ENCODE measurements at regions not wholly inside any gene's neighbourhood (a gene's known extent, or its start where the extent isn't known, plus 50 kb on each side); places are given as distances from the start of the nearest gene placed in this dataset.
"Not testable (repeated sequence)": the region's sequence is repeated elsewhere in the genome, so short reads cannot be mapped to it uniquely, and the experiment has no call there.

DNA sequence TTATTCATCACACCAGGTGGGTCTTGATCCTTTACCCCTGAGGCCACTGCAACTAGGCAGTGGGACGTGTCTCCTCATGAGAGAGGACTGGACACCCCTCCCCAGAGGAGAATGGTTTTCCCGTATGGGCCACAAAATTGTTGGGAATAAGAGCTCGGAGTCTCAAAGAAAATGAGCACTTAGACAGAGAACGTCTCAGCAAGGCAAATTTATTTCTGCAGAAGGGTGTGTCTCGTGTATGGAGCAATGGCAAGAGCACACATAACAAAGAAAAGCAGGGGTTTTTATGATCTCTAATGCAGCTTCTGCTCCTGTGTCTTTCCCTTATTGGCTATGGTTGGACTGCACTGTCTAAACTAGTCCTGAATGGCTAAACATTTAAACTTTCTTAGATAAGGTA is 803.5 kb downstream of the PLOD2 start:
- no peak for DNase-seq

DNA sequence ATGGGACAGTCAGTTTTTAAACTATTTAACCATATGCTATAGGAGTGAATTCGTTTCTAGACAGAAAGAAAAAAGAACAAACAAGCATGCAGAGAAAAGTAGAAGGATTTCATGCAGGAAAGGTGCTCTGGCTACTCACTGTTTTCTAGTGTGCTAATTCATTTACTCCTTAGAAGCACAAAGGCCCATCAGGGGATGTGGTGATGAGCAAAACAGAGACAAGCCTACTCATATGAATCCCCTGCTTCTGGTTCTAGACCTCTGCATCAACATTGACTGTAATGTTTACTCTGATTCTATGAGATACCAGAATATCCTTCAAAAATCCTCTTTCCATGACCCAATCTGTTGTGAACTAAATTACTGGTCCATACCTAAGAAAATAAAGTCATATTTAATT is 801.9 kb downstream of the PLOD2 start:
- DNase-seq = no peak

DNA sequence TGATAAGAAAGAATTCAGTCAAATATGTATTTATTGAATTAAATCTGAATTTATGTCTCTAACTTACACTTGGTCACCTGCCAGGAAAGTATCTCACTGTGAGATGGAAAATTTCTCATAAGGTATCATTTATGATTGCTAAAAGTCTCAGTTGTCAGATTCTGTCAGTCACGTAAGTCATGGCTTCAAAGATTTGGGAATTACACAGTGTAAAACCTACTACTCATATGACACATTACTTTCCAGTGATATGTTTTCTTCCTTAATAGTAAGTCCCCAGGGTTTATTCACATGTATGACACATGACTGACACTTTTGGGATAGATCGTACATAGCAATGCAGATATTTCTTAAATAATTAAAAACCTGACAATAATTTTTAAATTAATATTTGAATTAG is 792.2 kb downstream of the PLOD2 start:
- DNase-seq = no peak

DNA sequence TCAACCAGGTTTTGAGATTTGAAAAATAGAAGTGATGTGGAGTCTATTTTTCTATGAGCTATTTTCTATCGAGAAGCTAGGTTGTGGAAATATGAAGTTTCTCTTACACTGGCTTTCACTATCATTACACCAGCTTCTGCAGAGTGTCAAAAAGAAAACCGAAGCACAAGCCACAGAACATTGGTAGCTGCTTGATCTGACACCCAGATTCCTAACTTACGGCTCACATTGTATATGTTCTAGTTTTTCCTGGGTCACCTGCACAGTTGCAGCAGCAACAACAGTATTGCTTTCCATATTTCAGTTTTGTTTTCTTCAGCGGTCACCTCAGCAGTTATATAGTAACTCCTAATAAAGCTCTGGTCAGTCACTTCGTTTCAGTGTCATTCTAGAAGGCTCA is 790.1 kb downstream of the PLOD2 start:
- no peak for DNase-seq

DNA sequence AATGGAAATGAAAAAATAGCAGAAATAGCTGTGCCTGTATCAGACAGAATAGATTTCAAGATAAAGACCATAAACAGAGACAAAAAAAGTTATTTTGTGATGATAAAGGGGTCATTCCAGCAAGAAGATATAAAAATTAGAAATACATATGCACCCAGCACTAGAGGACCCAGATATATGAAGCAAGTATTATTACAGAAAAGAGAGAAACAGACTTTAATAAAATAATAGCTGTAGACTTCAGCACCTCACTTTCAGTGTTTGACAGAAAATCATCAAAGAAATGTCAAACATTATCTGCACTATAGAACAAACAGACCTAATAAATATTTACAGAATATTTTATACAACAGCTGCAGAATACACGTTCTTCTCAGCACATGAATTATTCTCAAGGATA is 783.7 kb downstream of the PLOD2 start:
- no peak for DNase-seq

DNA sequence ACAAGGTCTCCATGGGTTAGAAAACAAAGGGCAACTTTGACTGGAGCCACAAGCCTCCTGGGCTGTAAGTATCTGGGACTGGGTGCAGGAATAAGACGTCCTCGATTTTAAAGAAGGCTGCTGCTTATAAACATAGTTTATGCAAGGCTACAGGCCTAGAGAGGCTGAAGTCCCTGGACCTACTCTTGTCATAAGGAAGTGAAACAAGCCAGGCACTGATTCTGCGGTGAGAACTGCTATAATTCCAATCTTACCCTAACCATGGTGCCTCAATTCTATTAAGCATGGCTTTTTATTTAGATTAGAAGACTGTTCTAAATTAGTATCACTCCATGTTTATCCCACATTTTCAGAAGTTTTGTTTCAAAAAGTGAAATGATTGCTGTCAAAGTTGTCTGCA is 777.6 kb downstream of the PLOD2 start:
- no peak for DNase-seq

DNA sequence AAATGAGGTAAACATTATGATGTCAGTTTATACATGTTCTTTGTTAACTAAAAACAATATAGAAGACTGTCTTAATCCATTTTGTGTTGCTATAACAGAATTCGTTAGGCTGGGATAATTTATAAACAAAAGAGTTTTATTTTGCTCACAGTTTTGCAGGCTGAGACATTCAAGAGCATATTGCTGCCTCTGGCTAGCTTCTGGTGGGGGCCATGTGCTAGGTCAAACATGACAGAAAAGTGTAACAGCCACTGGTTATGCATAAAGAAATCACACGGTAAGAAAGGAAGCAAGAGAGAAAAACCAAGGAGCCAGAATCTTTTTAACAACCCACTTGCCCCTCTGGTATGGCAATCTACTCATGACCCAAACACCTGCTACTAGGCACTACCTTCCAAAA is 776.7 kb downstream of the PLOD2 start:
- no peak for DNase-seq

DNA sequence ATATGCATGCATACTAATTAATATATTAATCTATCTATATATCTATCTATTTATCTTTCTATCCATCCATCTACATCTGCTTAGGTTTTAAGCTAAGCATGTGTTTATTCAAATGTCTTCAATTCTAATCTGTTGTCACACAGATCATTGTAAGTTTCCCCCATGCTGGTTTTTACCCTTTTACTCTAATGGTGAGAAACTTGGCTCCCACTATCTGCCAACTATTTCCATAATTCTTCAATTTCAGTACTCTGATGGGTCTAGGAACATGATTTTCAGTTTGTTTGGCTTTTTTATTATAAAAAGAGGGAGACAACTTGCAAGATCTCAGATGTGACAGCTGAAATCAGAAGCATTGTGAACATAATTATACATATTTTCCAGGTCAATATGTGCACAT is 773.8 kb downstream of the PLOD2 start:
- DNase-seq = no peak

DNA sequence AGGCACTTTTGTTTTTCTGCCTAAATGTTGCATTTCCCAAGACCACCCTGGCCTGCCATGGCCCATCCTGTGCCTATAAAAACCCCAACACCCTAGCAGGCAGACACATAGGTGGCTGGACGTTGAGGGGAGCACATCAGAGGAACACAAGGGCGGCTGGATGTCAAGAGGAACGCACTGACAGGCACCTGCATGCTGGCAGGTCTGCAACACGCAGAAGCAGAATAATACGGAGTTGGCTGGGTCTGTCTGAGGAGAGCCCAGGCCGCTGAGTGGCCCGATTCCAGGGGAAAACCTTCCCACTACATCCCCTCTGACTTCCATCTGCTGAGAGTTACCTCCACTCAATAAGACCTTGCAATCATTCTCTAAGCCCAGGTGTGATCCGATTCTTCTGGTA is 765.6 kb downstream of the PLOD2 start:
- no peak for DNase-seq

DNA sequence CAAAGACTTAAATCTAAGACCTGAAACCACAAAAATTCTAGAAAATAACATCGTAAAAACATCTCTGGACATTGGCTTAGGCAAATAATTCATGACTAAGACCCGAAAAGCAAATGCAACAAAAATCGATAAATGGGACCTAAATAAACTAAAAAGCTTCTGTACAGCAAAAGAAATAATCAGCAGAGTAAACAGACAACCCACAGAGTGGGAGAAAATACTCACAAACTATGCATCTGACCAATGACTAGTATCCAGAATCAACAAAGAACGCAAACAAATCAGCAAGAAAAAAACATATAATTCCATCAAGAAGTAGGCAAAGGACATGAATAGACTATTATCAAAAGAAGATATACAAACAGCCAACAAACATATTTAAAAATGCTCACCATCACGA is 749.4 kb downstream of the PLOD2 start:
- no peak for DNase-seq

DNA sequence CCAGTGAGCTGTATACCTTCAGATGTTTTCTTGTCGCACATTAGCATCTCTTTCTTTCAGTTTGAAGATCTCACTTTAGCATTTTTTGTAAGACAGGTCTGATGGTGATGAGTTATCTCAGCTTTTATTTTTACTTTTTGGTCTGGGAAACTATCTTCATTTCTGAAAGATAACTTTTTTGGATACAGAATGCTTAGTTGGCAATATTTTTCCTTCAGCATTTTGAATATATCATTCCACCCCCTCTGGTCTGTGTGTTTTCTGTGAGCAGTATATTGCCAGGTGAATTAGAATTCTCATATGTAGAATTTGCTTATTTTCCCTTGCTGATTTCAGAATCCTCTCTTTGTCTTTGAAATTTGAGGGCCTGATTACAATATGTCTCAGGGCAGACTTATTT is 743.3 kb downstream of the PLOD2 start:
- DNase-seq = no peak

DNA sequence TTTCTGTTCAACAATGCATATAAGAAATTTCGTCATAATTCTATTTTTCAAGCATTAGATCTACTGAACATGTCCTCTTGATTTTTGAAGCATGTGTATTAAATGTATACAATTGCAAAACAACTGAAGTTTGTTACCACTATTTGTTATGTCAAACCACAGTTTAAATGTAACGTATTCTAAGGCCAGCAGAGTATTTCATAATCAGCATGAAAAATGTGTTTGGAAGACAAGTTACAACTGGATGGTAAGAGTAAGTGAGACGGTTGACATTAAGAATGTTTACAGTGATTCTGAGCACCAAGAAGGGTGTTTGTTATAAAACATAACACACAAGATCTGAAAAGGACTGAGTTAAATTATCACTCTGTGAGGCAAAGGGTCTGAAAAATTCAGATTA is 738.4 kb downstream of the PLOD2 start:
- DNase-seq = no peak

DNA sequence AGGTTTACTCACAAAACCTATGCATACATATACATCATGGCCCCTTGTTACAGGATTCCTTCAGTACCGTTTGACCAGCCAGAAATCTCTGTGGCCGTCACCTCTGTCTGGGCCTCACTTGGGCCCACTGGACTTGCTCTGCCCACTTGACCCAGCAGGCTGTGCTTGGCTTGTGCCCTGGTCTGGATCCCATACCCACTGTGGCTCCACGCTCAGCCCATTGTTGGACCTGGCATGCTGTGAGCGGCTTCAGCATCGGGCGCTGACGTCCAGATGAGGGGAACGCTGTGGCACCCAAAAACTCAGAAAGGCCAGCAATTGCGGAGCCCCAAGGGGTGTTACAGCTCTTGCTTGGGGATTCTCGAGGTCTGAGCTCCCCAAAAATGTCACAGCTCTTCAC is 733.6 kb downstream of the PLOD2 start:
- no peak for DNase-seq

DNA sequence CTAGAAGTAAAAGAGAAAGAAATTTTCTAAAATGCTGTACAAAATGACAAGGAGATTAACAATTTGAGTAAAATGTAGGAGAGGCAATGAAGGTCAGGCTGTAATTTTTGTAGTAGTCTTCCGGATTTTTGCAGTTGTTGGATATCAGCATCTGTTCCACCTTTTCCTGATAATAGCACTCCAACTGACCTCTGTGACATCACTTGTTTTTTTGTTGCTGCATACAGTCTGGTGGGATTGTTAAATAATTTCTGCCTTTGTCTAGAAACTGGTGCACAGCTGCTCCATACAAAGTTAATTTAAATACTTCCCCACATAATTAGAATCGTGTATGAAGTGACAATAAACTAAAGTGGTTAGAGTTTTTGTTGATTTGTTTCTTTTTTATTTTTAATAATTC is 731.4 kb downstream of the PLOD2 start:
- no peak for DNase-seq

DNA sequence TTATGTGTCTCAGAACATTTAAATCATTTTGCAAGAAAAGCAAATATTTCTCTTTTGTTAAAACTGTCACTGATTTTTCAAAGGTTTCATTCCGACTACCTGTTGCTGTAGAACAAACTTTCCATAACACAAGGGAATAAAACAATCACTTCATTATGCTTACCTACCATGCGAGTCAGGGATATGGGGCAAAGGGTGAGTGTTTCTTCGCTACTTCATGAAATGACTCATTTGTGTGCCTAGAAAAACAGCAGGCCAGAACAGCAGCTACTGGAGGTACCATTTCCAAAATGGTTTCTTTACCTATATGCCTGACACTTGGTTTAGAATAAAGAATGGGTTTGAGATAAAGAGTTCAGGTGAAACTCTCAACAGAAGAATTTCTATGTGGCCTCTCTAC is 712.5 kb downstream of the PLOD2 start:
- no peak for DNase-seq

DNA sequence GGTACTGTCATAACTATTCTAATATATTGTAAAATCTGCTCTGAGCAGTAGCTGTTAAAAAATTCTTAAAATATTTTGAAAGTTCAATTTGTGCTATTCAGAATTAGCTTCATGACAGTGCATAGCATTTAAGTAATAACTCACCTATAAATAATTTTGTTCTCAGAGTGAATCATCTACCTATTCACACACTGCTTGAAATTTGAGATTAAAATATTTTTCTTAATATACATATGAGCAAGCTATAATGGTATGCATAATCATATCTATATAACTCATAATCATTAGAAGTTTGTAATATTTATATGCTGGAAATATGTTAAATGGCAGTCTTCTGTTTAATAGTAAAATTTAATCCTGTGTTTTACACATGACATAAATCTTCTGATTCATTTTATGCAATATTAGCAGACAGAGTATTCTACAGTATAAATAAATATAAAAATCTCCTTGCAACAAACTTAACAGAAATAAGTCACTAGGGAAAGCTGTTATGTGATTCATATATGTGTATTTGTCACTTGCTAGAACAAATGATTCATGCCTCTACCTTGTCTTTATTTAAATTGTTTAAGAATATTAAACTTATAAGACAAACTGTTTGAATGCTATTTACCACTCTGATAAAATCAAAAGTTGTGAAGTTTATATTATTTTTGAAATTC is 710.8 kb downstream of the PLOD2 start:
- no peak for DNase-seq

DNA sequence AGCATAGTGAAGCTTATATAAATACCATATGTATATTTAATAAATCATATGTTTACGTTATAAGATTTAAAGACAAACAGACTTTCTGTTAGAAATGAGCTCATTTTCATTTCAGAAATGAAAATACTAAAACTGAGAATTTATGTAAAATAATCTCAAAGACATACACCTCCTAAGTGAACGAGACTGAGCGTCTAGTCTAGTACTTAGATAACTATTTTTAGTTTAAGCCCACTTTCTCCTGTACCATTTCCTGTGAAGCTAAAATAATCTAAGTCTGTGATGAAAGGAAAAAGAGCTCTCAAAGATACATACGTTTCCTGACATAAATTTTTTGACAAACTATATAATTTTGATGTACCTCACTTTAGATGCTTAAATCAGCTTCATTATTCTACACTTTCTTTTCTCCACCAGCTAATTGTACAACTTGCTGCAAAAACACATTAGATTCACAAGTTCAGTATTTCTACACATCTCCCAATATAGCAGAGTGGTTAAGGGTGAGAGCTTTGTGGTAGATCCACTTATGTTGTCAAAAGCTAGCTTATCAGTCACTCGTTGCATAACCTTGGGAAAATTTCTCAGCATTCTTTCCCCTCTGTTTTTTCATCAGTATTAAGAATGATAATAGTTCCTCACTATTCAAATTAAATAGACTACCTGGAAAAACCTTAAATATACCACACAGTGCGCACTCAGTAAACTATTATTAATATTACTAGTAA is 703.0 kb downstream of the PLOD2 start:
- no peak for DNase-seq

DNA sequence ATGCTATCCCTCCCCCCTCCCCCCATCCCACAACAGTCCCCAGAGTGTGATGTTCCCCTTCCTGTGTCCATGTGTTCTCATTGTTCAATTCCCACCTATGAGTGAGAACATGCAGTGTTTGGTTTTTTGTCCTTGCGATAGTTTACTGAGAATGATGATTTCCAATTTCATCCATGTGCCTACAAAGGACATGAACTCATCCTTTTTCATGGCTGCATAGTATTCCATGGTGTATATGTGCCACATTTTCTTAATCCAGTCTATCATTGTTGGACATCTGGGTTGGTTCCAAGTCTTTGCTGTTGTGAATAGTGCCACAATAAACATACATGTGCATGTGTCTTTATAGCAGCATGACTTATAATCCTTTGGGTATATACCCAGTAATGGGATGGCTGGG is 701.3 kb downstream of the PLOD2 start:
- not testable (repeated sequence) for DNase-seq

DNA sequence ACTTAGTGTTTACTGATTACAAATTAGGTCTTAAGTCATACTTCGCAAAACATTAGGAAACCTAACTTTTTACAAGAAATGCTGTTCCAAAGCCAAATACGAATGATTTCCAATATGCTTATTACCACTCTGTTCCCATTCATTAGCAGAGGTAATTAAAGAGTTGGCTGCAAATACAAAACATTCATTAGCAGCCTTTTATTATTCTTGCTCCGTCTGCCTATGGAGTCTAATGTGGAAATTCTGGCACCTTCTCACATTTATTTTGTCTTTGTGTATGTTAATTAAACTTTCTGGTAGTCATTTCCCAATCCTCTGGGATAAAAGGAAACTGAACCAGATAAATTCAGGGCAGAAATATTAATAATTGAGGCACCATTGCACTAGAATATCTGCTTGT is 689.0 kb downstream of the PLOD2 start:
- DNase-seq = no peak

DNA sequence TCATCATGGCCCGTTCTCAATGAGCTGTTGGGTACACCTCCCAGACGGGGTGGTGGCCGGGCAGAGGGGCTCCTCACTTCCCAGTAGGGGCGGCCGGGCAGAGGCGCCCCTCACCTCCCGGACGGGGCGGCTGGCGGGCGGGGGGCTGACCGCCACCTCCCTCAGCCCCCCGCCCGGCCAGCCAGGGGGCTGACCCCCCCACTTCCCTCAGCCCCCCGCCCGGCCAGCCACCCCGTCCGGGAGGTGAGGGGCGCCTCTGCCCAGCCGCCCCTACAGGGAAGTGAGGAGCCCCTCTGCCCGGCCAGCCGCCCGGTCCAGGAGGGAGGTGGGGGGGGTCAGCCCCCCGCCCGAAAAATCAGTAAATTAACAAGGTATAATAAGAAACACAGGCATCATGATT is 678.2 kb downstream of the PLOD2 start:
- not testable (repeated sequence) for DNase-seq

DNA sequence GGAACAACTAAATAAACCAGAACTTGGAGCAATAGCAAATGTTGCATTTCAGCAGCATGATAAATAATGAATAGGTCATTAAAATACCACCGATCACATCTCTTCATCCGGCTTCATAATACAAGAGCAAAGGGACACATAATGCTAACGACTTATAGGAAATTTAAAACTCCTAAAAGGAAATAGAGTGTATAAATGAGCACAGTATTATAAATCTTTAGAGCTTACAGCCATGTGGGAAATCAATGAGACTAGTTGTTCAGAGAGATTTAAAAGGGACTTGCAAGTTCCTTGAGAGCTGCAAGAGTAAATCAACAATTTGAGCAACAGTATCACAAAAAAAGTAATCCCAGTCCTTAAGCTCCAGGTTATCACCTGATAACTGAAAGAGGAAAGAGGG is 677.0 kb downstream of the PLOD2 start:
- DNase-seq = no peak

DNA sequence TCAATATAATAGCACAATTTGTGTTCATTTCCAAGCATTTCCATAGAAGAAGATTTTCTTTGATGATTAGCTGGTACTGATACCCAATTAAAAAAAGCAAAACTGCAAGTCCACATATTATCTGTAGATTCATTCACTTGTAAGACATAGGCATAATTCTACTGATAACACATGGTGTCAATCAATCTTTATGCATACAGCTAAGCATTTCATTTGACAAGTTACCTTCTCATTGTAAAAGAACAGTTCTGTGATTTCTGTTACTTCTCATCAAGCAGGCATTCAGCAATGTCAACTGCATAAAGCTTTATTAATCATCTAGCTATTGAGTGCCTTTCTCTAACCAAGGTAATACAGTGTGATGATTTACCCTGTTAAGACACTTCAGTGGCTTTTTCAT is 672.0 kb downstream of the PLOD2 start:
- no peak for DNase-seq

DNA sequence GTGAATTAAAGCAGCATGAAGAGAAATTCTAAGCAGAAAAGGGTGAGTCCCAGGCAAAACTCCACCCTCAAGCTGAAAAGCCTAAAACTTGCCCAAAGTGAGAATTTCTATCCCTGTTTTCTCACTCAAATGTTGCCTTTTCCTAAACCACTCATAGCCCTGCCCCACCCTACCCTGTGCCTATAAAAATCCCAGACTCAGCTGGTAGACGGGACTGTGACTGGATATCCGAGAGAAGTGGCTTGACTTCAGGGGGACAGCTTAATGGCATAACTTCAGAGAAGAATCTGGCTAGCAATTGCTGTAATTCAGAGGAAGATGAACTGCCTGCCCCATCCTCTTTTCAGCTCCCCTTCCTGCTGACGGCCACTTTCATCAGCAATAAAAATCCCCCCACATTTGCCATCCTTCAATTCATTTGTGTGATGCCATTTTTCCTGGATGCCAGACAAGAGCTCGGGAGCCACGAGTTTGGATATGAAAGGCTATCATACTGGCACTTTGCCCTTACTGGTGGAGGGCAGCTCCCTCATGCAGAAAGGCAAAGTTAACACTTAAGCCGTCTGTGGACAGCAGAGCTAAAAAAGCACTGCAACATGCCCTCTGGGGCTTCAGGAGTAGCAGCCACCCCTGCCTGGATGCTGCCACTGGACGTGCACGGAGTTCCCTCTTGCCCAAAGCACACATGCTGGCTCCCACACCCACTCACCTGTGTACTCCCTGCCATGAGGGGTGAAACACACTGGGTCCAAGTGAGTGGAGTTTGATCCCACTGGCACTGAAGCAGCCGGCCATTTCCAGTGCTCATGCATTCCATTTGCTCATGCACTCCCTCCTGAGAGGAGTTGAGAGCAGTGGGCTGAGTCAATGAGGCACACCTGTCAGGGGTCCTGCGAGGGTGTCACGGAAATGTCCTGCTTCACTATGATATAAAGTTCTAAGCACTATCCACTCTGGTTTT is 670.6 kb downstream of the PLOD2 start:
- DNase-seq = no peak

DNA sequence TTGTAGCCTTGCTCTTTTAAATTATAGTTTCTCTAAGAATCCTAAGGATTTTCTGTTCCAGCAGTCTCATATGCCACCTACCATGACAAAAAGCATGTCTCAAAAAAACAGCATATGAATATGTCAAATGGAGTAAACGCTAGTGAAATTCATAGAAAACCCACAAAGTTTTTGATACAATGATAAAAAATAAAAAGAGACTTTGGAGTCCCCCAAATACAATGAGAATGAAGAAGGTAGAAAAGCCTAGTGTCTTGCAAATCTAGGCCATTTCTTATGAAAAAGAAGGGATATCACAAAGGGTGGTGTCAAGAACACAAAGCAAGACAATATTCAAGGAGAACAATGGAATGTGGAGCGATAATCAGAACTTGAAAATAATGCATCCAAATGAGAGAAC is 668.5 kb downstream of the PLOD2 start:
- no peak for DNase-seq
